ENCODE measurements at regions not wholly inside any gene's neighbourhood (a gene's known extent, or its start where the extent isn't known, plus 50 kb on each side); places are given as distances from the start of the nearest gene placed in this dataset.
"Not testable (repeated sequence)": the region's sequence is repeated elsewhere in the genome, so short reads cannot be mapped to it uniquely, and the experiment has no call there.

- H3K4me1 ChIP-seq (ENCODE audit: control insufficient read depth, insufficient read depth, low read length); H2BK15ac ChIP-seq (ENCODE audit: low read depth, low read length); H3K79me1 ChIP-seq (ENCODE audit: low read depth in 1 of 2, low read length in 2 of 2); POLR2A ChIA-PET (ENCODE audit: unreplicated experiment); H2BK20ac ChIP-seq (ENCODE audit: low read depth, low read length); H3K9ac ChIP-seq (ENCODE audit: low read depth, low read length); H3K14ac ChIP-seq (replicated peaks; ENCODE audit: low read depth, low read length); H3K36me3 ChIP-seq (ENCODE audit: control insufficient read depth, insufficient read depth, low read length); H3K27ac ChIP-seq (ENCODE audit: insufficient read depth, low read length); H3K9me3 ChIP-seq (ENCODE audit: control insufficient read depth, insufficient read depth, low read length); in situ Hi-C loops (cut with MboI; ENCODE audit: low sequenced_read_pairs); H4K5ac ChIP-seq (ENCODE audit: low read depth, low read length); dilution Hi-C loops (cut with HindIII; ENCODE audit: low sequenced_read_pairs, unreplicated experiment); H2BK120ac ChIP-seq (ENCODE audit: low read depth, low read length); BruUV-seq (replicated peaks); H3K27me3 ChIP-seq (ENCODE audit: control insufficient read depth, insufficient read depth, low read length); H3K56ac ChIP-seq (ENCODE audit: extremely low read depth, insufficient read depth, low read length); CTCF ChIA-PET; intact Hi-C loops (cut with micrococcal nuclease); H3K4me2 ChIP-seq (ENCODE audit: low read depth, low read length); H3K23ac ChIP-seq (ENCODE audit: low read depth, low read length); H3K18ac ChIP-seq (ENCODE audit: low read depth, low read length); H3K9me1 ChIP-seq (ENCODE audit: insufficient read depth, low read length); H2BK5ac ChIP-seq (ENCODE audit: low read depth, low read length, poor library complexity, severe bottlenecking); H2AK9ac ChIP-seq (replicated peaks; ENCODE audit: low read depth, low read length, poor library complexity); H2AFZ ChIP-seq (replicated peaks; ENCODE audit: low read length, poor library complexity); DNase-seq; H2AK5ac ChIP-seq (ENCODE audit: low read depth, low read length); H3K4me3 ChIP-seq (ENCODE audit: insufficient read depth, low read depth, low read length); H4K91ac ChIP-seq (ENCODE audit: insufficient read depth, low read depth, low read length); H3K4ac ChIP-seq (ENCODE audit: low read depth, low read length); H4K20me1 ChIP-seq (ENCODE audit: insufficient read depth, low read length); H4K8ac ChIP-seq (ENCODE audit: low read depth in 2 of 2, low read length in 2 of 2): not testable (repeated sequence)
- no CpG with 5 or more reads among the region's 34 CpGs for WGBS, 2 experiments (ENCODE audit: extremely low coverage in 2 of 2, insufficient read length in 1 of 2)
- ATAC-seq (ENCODE audit: low read depth): peak; percentile 61
These were observed 1472.2 kb downstream of the FOXD4L5 start for GRCh38 chr9:63812822-63813221.

- dilution Hi-C loops (cut with HindIII; ENCODE audit: low sequenced_read_pairs, unreplicated experiment); H3K56ac ChIP-seq (ENCODE audit: extremely low read depth, insufficient read depth, low read length): not testable (repeated sequence)
These were observed 1480.8 kb downstream of the FOXD4L5 start for GRCh38 chr9:63804205-63804604.

More at GRCh38 chr9:63804205-63804604, 1480.8 kb downstream of the FOXD4L5 start:
- H3K79me1 ChIP-seq (ENCODE audit: low read depth in 1 of 2, low read length in 2 of 2); H3K23ac ChIP-seq (ENCODE audit: low read depth, low read length); H3K9me1 ChIP-seq (ENCODE audit: insufficient read depth, low read length); BruUV-seq (replicated peaks); H4K8ac ChIP-seq (ENCODE audit: low read depth in 2 of 2, low read length in 2 of 2); H3K4me2 ChIP-seq (ENCODE audit: low read depth, low read length); H3K14ac ChIP-seq (replicated peaks; ENCODE audit: low read depth, low read length); CTCF ChIA-PET; H3K27me3 ChIP-seq (ENCODE audit: control insufficient read depth, insufficient read depth, low read length); H2AFZ ChIP-seq (replicated peaks; ENCODE audit: low read length, poor library complexity); H3K9me3 ChIP-seq (ENCODE audit: control insufficient read depth, insufficient read depth, low read length); H2AK9ac ChIP-seq (replicated peaks; ENCODE audit: low read depth, low read length, poor library complexity); H2BK120ac ChIP-seq (ENCODE audit: low read depth, low read length); H3K9ac ChIP-seq (ENCODE audit: low read depth, low read length); ATAC-seq (ENCODE audit: low read depth); H3K4me1 ChIP-seq (ENCODE audit: control insufficient read depth, insufficient read depth, low read length); H2AK5ac ChIP-seq (ENCODE audit: low read depth, low read length); intact Hi-C loops (cut with micrococcal nuclease); H3K4me3 ChIP-seq (ENCODE audit: insufficient read depth, low read depth, low read length); H4K20me1 ChIP-seq (ENCODE audit: insufficient read depth, low read length); H3K27ac ChIP-seq (ENCODE audit: insufficient read depth, low read length); H2BK20ac ChIP-seq (ENCODE audit: low read depth, low read length); DNase-seq; H4K5ac ChIP-seq (ENCODE audit: low read depth, low read length); H3K4ac ChIP-seq (ENCODE audit: low read depth, low read length); H3K36me3 ChIP-seq (ENCODE audit: control insufficient read depth, insufficient read depth, low read length); H2BK15ac ChIP-seq (ENCODE audit: low read depth, low read length); H3K18ac ChIP-seq (ENCODE audit: low read depth, low read length); POLR2A ChIA-PET (ENCODE audit: unreplicated experiment); H4K91ac ChIP-seq (ENCODE audit: insufficient read depth, low read depth, low read length); in situ Hi-C loops (cut with MboI; ENCODE audit: low sequenced_read_pairs); H2BK5ac ChIP-seq (ENCODE audit: low read depth, low read length, poor library complexity, severe bottlenecking): not testable (repeated sequence)
- no CpG with 5 or more reads among the region's 5 CpGs for WGBS, 2 experiments (ENCODE audit: extremely low coverage in 2 of 2, insufficient read length in 1 of 2)
